Retina (tissue), 1 donor: ENCODE measurements at regions not wholly inside any gene's neighbourhood (a gene's known extent, or its start where the extent isn't known, plus 50 kb on each side); places are given as distances from the start of the nearest gene placed in this dataset.

Source experiments
- DNase-seq: peaks from one replicate; pipeline ENCODE4 v3.0.0-alpha.2; 2016

DNA sequence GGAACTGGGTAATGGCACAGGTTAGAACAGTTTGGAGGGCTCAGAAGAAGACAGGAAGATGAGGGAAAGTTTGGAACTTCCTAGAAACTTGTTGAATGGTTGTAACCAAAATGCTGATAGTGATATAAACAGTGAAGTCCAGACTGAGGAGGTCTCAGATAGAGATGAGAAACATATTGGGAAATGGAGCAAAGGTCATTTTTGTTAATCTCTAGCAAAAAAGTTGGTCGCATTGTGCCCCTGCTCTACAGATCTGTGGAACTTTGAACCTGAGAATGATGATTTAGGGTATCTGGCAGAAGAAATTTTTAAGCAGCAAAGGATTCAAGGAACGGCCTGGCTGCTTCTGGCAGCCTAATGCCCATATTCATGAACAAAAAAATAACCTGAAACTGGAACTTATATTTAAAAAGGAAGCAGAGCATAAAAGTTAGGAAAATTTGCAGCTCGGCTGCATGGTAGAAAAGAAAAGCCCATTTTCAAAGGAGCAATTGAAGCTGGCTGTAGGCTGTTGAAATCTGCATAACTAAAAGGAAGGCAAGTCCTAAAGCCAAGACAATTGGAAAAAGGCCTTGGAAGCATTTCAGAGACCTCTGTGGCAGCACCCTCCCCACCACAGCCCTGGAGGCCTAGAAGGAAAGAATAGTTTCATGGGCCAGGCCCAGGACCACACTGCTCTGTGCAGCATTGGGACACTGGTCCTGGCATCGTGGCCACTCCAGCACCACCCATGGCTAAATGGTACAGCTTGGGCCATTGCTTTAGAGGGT lies 182.6 kb upstream of the CD96 start:
- DNase-seq = no peak

DNA sequence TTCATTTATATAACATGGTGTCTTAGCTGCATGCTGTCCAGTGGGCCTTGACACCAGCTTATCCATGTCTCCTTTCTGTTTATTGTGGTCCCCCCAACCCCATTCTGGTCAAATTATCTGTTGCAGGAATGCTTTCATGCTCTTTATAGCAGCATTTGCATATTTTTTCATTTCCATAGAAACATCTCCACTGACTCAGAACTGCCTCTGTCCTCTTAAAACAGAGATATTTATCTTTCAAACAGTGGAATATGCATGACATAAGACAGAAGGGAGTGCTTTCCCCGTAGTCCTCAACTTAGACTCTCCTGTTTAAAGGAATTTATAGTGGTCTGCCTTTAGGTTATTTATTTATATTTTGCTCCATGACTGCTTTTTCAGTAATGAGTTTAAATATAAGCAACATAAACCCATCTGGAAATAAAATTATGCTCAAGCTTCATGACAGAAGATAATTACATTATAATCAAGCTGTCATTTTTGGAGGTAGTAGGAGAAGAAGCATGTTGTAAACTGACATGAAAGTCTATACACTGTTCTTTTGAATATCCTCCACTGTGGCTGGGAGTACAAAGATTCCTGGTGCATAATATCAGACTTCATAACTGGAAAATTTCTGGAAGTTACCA lies 179.5 kb upstream of the CD96 start:
- no peak for DNase-seq

DNA sequence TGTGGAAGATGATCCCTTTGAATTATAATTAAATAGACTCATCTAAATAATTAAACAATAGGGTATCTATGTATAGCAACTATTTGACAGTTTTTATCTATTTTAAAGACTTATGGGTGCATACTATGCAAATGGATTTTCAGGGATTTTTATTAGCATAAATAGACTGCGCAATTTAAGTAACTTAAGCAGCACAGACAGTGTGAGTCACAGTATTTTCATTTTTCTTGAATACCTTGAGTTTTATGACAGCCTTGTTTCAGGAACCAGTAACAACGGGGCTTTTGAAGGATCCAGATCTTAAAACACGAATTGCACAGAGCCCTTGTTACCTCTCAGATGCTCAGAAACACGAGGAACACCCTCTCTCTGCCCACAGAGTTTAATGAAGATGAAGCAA lies 175.5 kb upstream of the CD96 start:
- no peak for DNase-seq

DNA sequence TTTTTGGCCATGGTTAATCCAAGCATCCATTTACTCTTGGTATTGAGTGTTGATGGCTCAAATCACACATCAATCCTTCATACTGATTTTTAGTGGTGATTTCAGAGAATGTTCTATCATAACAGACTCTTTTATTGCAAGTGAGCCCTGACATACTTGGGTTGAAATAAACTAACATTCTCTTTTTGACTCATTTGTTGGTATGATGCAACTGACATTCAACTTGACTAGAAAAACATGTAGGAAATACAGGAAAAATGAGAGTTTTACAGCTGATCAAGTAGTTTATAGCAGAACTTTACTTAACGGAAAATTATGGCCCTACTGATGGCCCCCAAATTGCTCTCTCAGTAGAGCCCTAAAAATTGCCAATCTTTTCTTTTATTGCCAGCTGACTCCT lies 173.9 kb upstream of the CD96 start:
- no peak for DNase-seq

DNA sequence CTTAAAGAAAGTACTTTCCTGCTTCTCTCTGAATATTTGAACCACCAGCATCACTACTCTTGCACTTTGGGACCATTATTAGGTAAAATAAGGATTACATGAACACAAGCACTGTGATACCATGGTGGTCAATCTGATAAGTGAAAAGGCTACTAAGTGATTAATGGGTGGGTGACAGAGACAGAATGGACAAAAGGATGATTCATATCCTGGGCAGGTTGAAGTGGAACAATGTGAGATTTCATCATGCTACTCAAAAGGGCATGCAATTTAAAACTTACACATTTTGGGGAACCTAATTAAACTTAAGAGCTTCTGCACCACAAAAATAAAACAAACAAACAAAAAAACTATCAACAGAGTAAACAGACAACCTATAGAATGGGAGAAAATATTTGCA lies 172.0 kb upstream of the CD96 start:
- DNase-seq = no peak

DNA sequence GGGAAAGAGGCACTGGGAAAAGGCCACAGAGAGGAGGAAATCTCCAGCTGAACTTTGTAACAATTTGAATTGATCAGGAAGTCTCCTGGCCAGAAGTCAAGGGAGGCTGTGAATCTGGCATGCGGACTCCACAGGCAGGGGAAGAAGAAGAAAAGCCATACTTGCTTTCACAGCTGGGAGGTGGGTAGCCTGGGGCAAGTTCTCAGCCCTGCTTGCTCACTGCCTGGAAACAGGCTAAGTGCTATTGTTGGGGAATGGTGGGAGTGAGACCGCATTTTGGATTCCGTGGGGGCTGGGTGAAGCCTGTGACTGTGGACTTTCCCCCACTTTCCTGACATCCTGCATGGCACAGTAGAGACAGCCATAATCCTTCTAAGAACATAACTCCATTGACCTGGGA lies 168.8 kb upstream of the CD96 start:
- DNase-seq = no peak

DNA sequence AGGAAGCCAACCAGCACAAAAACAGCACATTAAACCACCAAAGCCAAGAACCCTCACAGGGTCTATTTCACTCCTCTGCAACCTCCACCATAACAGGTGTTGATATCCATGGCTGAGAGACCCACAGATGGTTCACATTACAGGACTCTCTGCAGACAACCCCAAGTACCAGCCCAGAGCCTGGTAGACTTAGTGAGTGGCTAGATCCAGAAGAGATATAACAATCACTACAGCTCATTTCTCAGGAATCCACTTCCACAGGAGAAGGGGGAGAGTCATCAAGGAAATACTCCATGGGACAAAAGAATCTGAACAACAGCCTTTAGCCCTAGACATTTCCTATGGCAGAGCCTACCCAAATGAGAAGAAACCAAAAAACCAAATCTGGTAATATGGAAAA lies 168.1 kb upstream of the CD96 start:
- no peak for DNase-seq

DNA sequence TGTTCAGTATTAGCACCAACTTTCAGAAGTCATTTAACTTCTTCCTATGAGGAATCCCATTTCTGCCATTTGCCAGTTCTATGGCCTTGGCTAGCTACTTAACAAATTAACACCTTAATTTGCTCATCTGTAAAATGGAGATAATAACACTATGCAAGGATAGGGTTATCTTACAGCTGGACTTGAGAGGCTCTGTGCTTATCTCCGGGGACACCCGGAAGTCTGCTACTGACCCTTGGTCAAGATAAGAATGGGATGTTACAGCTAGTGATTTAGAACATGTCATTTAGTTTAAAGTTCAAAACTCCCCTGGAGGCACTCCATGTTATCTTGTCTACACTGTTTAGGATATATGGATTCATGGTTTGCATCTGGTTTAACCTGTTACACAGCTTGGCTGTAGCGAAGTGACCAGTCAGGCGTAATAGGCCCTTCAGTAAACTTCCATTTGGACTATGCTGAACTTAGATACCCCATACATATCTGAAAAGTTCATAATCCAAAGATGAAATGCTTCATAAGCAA lies 156.0 kb upstream of the CD96 start:
- DNase-seq = no peak

DNA sequence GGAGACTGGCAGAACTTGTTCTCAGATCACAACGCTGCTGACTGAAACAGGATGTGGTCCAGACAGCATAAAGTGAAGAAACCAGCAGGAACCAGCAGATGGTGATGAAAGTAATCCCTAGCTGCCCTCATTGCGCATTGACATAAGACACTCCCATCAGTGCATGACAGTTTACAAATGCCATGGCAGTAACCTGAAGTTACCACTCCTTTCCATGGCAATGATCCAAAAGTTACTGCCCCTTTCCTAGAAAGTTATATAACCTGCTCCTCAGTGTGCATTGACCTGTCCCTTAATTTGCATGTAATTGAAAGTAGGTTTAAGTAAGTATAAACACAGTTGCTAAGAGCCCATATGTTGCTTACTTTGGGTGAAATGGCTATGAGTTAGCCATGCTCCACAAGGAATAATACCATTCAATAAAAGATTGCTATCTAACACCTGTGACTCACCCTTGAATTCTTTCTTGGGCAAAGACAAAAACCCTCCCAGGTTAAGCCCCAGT lies 149.1 kb upstream of the CD96 start:
- no peak for DNase-seq

DNA sequence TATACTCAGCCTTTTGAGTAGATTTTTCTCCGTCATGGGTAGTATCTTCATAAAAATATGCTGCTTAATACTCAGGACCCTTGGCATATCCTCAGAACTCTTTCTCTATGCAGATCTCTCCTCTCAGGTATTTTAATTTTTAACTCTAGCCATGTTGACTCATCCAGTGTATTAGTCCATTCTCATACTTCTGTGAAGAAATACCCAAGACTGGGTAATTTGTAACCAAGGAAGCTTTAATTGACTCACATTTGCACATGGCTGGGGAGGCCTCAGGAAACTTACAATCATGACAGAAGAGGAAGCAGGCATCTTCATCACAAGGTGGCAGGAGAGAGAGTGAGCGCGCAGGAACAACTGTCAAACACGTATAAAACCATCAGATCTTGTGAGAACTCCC lies 129.3 kb upstream of the CD96 start:
- DNase-seq = no peak

DNA sequence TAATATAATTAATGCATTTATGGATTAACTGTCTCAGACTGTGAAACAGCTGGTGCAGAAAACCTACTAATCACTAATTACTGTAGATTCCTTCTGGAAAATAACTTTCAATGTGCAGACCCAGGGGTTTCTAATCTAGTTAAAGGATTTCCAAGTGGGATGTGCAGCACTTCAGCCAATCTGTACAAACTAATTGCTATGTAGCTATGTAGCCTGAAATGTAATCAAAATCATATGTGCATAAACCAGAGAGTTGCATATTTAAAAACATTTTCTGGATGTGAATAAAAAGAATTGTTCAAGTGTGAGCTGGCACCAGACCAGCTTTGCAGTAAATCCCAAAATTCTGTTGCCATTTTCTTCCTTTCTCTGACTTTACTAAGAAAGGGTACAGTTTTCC lies 127.5 kb upstream of the CD96 start:
- no peak for DNase-seq

DNA sequence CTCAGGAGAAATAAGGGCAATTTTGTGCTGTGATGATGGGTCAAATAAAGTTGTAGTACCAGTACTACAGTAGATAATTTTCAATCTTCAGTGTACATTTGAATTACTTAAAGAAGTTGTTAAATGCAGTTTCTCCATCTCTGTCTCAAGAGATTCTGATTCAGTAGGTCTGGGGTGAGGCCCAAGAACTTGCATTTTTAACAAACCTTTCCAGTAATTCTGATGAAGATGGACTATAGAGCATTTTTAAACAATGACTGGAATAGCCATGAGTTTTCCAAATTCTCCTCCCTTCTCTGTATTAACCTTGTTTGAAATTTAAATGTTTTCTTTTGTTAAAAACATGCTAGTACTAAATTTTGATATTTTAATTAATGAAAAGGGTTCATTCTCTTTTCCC lies 127.0 kb upstream of the CD96 start:
- no peak for DNase-seq

DNA sequence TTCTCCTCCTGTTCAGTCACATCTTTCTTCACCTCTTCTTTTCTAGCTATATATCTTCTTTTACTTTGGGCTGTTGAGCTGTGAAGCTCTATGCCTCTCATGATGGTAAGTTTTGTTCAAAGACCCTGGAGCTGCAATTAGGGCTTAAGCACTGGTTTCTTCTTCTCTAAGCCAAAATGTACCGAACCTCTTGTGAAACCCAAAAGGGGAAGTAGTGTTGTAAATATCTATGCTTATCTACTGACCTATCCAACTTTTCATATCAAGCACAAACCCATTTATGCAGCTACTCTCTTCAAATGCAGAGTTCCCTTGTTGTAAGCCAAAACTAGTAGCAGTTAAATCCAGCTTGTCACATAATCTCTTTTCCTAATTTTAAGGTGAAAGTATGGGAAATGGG lies 123.6 kb upstream of the CD96 start:
- DNase-seq = no peak

DNA sequence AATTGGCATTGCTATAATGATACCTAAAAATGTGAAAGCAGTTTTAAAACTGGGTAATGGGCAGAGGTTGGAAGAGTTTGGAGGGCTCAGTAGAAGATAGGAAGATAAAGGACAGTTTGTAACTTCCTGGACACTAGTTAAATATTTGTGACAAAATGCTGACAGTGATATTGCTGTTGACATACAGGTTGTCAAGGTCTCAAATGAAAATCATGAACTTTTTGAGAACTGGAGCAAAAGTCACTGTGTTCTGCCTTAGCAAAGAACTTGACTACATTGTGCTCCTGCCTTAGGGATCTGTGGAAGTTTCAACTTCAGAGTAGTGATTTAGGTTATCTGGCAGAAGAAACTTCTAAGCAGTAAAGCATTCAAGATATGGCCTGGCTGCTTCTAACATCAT lies 113.7 kb upstream of the CD96 start:
- no peak for DNase-seq

DNA sequence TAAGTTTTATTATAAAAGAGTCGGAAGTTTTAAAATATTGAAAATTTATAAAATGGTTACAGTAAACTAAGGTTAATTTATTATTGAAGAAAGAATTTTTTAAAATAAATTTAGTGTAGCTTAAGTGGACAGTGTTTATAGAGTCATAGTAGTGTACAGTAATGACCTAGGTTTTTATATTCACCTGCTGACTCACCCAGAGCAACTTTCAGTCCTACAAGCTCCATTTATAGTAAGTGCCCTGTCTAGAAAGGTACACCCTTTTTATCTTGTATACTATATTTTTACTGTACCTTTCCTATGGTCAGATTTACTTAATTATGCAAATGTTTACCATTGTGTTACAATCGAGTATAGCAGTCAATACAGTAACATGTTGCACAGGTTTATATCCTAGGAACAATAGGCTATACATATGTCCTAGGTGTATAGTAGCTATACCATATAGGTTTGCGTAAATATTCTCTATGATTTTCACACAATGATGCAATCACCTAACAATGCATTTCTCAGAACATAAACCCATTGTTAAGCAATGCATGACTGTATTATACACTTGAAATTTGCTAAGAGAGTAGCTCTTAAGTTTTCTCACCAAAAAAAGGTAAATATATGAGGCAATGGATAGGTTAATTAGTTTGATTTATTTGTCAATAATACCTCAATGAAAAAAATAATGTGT lies 106.9 kb upstream of the CD96 start:
- no peak for DNase-seq

DNA sequence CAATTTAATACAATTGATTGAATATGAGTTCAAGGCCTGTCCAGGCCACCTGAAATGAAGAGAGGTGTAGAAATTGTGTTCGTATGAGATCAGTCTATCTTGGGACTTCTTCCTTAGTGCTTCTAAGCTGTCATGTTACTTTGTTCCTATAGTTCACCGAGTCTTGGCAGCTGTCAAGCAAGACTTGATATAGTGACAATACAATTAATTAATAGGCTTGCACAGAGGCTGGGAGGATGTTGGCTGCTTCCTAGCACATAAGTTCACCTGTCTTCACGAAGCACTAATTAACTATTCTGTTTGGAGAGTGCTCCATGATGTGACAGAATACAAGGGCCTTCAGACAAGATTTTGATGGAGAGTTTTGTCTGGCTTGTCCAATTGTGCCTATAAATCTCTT lies 103.7 kb upstream of the CD96 start:
- no peak for DNase-seq

DNA sequence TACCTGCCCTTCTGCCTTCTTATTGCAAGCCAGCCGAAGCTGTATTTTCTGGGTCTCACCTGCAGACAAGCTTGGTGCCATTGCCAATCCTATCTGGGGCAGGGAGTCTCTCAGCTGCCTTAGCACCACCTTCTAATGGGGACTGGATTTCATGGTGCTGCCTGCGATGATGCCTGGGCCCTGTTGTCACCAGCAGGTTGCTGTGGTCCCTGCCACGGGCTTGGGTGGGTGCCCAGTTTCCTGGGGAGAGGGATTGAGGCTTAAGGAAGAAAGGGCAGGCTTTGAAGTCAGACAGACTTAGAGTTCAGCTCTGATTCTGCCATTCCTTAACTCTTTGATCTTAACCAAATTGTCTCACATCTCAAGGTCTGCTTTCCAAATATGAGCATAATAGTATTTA lies 87.4 kb upstream of the CD96 start:
- no peak for DNase-seq

DNA sequence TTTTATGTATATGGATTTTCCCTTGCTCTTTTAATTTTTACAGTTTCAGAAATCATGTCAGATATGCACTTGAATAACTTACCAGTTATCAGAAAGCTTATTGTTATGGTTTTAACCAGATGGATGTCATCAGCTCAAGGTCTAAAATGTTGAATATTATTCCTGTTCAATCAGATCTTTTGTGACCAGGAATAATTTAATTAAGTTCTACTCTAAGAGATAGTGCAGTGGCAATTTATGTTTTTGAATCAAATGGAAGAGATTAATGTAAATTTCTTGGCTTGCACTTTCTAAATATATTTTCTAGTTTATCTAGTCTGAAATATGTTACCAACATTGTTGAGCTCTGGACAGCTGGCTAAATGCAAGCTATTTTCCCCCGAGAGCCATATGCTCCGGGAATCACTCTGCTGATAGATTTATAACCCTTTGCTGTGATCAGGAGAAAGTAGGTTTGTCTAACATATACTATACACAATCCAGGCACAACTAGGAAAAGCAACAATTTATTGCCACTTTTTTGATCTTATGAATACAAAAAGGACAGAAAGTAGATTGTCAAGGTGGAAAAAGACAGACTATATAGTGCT lies 76.8 kb upstream of the CD96 start:
- DNase-seq = no peak

DNA sequence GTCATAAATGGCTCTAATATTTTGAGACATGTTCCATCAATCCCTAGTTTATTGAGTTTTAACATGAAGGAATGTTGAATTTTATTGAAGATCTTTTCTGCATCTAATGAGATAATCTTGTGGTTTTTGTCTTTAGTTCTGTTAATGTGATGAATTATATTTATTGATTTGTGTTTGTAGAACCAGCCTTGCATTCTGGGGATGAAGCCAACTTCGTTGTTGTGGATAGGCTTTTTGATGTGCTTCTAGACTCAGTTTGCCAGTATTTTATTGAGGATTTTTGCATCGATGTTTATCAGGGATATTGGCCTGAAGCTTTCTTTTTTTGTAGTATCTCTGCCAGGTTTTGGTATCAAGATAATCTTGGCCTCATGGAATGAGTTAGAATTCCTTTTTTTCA lies 72.0 kb upstream of the CD96 start:
- no peak for DNase-seq

DNA sequence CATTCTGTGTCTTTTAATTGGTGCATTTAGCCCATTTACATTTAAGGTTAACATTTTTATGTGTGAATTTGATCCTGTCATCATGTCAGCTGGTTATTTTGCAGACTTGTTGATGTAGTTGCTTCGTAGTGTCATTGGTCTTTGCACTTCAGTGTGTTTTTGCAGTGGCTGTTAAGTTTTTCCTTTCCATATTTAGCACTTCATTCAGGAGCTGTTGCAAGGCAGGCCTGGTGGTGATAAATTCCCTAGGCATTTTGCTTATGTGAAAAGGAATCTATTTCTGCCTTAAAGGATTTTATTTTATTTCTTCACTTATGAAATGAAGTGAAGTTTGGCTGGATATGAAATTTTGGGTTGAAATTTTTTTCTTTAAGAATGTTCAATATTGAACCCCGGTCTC lies 70.2 kb upstream of the CD96 start:
- no peak for DNase-seq

DNA sequence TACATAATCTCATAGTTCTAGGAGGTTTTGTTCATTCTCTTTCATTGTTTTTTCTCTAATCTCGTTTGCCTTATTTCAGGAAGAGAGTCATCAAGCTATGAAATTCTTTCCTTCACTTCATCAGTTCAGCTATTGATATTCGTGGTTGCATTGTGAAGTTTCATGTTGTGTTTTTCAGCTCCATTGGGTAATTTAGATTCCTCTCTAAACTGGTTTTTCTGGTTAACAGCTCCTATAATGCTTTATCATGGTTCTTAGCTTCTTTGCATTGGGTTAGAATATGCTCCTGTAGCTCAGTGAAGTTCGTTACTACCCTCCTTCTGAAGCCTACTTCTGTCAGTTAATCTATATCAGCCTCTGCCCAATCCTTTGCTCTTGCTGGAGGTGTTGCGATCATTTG lies 69.4 kb upstream of the CD96 start:
- DNase-seq = no peak

DNA sequence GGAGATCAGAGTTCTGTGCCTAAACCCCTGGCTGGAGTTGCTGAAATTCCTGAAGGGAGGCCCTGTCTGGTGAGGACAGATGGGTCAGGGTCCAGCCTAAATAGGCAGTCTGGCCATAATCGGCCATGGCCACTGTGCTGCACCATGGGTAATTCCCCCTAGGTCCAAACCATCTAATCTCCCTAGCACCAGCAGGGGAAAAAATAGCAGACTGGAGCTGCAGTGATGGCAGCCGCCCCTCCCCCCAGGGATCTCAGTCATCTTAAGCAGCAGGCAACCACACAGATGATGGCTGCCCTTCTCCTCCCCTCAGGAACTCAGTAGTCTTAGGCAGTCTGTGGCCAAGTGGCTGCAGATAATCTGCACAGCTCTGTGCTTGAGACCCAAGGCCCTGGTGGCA lies 68.4 kb upstream of the CD96 start:
- no peak for DNase-seq

DNA sequence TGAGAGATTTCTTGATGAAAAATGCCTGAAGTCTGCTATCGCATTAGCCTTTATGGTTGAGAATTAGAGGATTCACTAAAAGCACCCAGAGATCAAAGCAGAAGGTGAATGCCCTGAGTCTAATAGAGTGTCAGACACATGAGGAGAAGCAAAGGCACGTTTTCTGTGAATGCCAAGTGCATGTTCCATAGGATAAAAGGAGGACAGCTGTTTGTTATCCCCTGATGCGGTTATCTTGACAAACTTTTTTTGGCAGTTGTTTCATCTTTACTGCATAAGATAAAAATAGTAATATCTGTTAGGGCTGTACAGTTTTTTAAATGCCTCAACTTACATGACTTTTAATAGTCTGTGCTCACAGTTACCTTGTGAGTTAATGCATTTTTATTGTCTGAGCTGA lies 65.3 kb upstream of the CD96 start:
- no peak for DNase-seq

DNA sequence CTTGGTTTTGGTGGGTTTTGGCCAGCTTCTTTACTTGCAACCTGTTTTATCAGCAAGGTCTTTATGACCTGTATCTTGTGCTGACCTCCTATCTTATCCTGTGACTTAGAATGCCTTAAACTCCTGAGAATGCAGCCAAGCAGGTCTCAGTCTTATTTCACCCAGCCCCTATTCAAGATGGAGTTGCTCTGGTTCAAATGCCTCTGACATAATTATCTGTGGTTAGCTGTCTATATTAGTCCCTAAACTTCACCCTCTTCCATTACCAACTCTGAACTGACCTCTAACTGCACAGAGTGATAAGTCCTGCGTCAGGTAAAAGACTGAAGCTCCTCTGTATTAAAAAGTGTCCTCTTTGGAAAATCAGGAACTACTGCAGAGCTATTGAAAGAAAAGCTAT lies 61.9 kb upstream of the CD96 start:
- DNase-seq = no peak
